ENCODE measurements at regions not wholly inside any gene's neighbourhood (a gene's known extent, or its start where the extent isn't known, plus 50 kb on each side); places are given as distances from the start of the nearest gene placed in this dataset.

DNA sequence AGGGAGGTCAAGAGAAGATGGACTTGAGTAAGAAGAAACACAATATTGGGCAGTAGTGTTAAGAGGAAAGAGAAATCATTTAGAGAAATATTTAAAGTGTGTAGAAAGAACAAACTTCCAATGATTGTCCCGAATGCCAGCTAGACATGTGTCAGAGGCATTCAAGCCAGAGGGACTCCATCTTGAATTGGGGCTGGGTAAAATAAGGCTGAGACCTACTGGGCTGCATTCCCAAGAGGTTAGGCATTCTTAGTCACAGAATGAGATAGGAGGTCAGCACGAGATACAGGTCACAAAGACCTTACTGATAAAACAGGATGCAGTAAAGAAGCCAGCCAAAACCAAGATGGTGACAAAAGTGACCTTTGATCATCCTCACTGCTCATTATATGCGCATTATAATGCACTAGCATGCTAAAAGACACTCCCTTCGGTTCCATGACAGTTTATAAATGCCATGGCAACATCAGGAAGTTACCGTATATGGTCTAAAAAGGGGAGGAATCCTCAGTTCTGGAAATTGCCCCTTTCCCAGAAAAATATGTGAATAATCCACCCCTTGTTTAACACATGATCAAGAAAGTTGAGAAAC is 127.0 kb upstream of the IPO5 start (continued):
- no peak for TF ChIP-seq EP300 (IDR thresholded peaks at IDR 0.05; ENCODE audit: borderline replicate concordance in 1 of 2, control insufficient read depth in 1 of 2, low read depth in 2 of 2, low read length in 2 of 2)
- TF ChIP-seq, protein P1, sequence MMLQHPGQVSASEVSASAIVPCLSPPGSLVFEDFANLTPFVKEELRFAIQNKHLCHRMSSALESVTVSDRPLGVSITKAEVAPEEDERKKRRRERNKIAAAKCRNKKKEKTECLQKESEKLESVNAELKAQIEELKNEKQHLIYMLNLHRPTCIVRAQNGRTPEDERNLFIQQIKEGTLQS (IDR thresholded peaks at IDR 0.05; ENCODE audit: borderline replicate concordance, extremely low read depth, low read depth, low read length) = no peak

- 39% methylated on average over 5 of the region's 5 CpGs for whole genome bisulfite sequencing (ENCODE audit: insufficient coverage, insufficient replicate concordance, low lambda C conversion rate, missing lambda C conversion rate)
- H2AFZ ChIP-seq (ENCODE audit: control insufficient read depth, low read depth, low read length) = no peak overlapping the region
- no TSS peak for BruUV-seq (replicated peaks)
- intact Hi-C loops (cut with micrococcal nuclease; ENCODE audit: unreplicated experiment) (no loop called here), in situ Hi-C loops (cut with MboI) (no loop called here)
- ChIA-PET RAD21 (ENCODE audit: unreplicated experiment) (no interaction called here), SMC1A (ENCODE audit: uncharacterized antibody, unreplicated experiment) (no interaction called here), POLR2A (no interaction called here), CTCF (interaction anchor here (0.6 kb wide), 1 partner anchor 690 kb away, joined by 4 read pairs; no protein-coding TSS in a partner anchor)
- H3K36me3 ChIP-seq (ENCODE audit: control insufficient read depth in 2 of 2, insufficient read depth in 2 of 2, low read length in 1 of 2) = no peaks in the 10 kb centered on the region
- no peaks in the 10 kb centered on the region for H3K4me1 ChIP-seq (ENCODE audit: control insufficient read depth, insufficient read depth, low read length)
- no peak overlapping the region for H3K9ac ChIP-seq (ENCODE audit: control insufficient read depth, insufficient read depth, low read length)
- no peaks in the 10 kb centered on the region for H3K79me2 ChIP-seq (ENCODE audit: control insufficient read depth, insufficient read depth, low read length)
- H3K9me3 ChIP-seq (replicated peaks; ENCODE audit: control insufficient read depth, insufficient read depth, low read length) = no peaks in the 10 kb centered on the region
- TF ChIP-seq ZNF622 (IDR thresholded peaks at IDR 0.05) (no peak), DPF2 (IDR thresholded peaks at IDR 0.05) (no peak), ZNF592 (IDR thresholded peaks at IDR 0.05) (no peak), IKZF1 (conservative IDR thresholded peaks at IDR 0.05) (no peak), ZZZ3 (IDR thresholded peaks at IDR 0.05; ENCODE audit: control insufficient read depth, insufficient read length, low read depth) (no peak), STAT3 (IDR thresholded peaks at IDR 0.05; ENCODE audit: low read depth, low read length) (no peak), ZSCAN29 (IDR thresholded peaks at IDR 0.05) (no peak)
- TF ChIP-seq, protein P2, sequence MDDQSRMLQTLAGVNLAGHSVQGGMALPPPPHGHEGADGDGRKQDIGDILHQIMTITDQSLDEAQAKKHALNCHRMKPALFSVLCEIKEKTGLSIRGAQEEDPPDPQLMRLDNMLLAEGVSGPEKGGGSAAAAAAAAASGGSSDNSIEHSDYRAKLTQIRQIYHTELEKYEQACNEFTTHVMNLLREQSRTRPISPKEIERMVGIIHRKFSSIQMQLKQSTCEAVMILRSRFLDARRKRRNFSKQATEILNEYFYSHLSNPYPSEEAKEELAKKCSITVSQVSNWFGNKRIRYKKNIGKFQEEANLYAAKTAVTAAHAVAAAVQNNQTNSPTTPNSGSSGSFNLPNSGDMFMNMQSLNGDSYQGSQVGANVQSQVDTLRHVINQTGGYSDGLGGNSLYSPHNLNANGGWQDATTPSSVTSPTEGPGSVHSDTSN (IDR thresholded peaks at IDR 0.05; ENCODE audit: insufficient replicate concordance, low read depth, low read length) = no peak
- TF ChIP-seq, protein P3, sequence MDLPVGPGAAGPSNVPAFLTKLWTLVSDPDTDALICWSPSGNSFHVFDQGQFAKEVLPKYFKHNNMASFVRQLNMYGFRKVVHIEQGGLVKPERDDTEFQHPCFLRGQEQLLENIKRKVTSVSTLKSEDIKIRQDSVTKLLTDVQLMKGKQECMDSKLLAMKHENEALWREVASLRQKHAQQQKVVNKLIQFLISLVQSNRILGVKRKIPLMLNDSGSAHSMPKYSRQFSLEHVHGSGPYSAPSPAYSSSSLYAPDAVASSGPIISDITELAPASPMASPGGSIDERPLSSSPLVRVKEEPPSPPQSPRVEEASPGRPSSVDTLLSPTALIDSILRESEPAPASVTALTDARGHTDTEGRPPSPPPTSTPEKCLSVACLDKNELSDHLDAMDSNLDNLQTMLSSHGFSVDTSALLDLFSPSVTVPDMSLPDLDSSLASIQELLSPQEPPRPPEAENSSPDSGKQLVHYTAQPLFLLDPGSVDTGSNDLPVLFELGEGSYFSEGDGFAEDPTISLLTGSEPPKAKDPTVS (IDR thresholded peaks at IDR 0.05; ENCODE audit: low read depth, low read length) = no peak
- no peak for ATAC-seq
- no peak overlapping the region for H3K4me3 ChIP-seq
- no peak overlapping the region for H3K27ac ChIP-seq (ENCODE audit: control insufficient read depth, insufficient read depth)
- H3K27me3 ChIP-seq (replicated peaks in 1 of 2; ENCODE audit: control insufficient read depth in 2 of 2, insufficient read depth in 2 of 2, low read length in 1 of 2) = peaks cover 0 to 1% of the 10 kb centered on the region in 2 experiments; a peak in 1 of 4 replicates
- H4K20me1 ChIP-seq (ENCODE audit: control insufficient read depth, insufficient read depth) = no peaks in the 10 kb centered on the region
- no peak for DNase-seq (ENCODE audit: low read depth, low spot score)
- no peak for FAIRE-seq
- no peak overlapping the region for H3K4me2 ChIP-seq (ENCODE audit: control insufficient read depth, insufficient read depth)
Measured at GRCh38 chr13:97834250-97834649, 119.2 kb upstream of the IPO5 start.

Data from GM12878 (cell line).